SK-N-MC (cell line): ENCODE measurements at regions not wholly inside any gene's neighbourhood (a gene's known extent, or its start where the extent isn't known, plus 50 kb on each side); places are given as distances from the start of the nearest gene placed in this dataset.

Source experiments
- EZH2 ChIP-seq: fragments of 200-600 bp; sonication (generic); IDR thresholded peaks from one replicate; pipeline ENCODE4 v1.6.1; 2017; ENCODE audit warnings: antibody characterized with exemption
- POLR2AphosphoS5 ChIP-seq: IDR thresholded peaks from 2 replicates; pipeline ENCODE4 v1.6.1; 2012; ENCODE audit warnings: mild to moderate bottlenecking, low read depth, low read length, borderline replicate concordance

DNA sequence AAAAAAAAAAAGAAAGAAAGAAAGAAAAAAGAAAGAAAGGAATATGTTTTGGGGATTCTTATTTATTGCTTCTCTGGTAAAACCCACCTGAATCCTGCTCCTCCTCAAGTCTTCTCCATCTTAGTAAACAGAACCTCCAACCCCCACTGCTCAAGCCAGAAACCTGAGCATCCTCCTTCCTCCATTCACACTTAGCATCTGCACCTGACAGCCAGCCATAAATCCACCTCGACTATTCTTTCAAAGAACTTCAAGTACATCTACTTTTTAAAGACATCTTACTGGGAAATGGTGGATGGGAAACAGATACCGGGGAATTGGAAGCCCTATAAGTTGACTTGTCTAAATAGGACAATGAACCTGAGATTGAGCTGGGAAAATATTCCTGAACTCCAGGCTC, 519.9 kb upstream of the DPP6 start:
- TF ChIP-seq EZH2 (no peak), POLR2AphosphoS5 (no peak)
